HEK293T (cell line): ENCODE measurements at regions not wholly inside any gene's neighbourhood (a gene's known extent, or its start where the extent isn't known, plus 50 kb on each side); places are given as distances from the start of the nearest gene placed in this dataset.

Experiments
- ARNT ChIP-seq: fragments of 450-650 bp; IDR thresholded peaks from 2 replicates; pipeline ENCODE4 v1.6.1; 2017; ENCODE audit warnings: mild to moderate bottlenecking
- CTBP1 ChIP-seq: fragments of 450-650 bp; IDR thresholded peaks from 2 replicates; pipeline ENCODE4 v1.6.1; 2016; ENCODE audit warnings: borderline replicate concordance
- ELF4 ChIP-seq: fragments of 450-650 bp; IDR thresholded peaks from 2 replicates; pipeline ENCODE4 v1.6.1; 2017; ENCODE audit warnings: antibody characterized with exemption
- FOXA1 ChIP-seq: fragments of 450-650 bp; IDR thresholded peaks from 2 replicates; pipeline ENCODE4 v1.6.1; 2016; ENCODE audit warnings: mild to moderate bottlenecking
- FOXK2 ChIP-seq: fragments of 450-650 bp; IDR thresholded peaks from 2 replicates; pipeline ENCODE4 v1.6.1; 2016; ENCODE audit warnings: mild to moderate bottlenecking
- FOXM1 ChIP-seq: fragments of 450-650 bp; IDR thresholded peaks from 2 replicates; pipeline ENCODE4 v1.6.1; 2017; ENCODE audit warnings: mild to moderate bottlenecking, borderline replicate concordance
- HDGF ChIP-seq: fragments of 450-650 bp; IDR thresholded peaks from 2 replicates; pipeline ENCODE4 v1.6.1; 2017; ENCODE audit warnings: antibody characterized with exemption, borderline replicate concordance
- L3MBTL2 ChIP-seq: fragments of 450-650 bp; conservative IDR thresholded peaks from 2 replicates; pipeline ENCODE4 v1.6.1; 2016; ENCODE audit warnings: mild to moderate bottlenecking
- NFRKB ChIP-seq: fragments of 450-650 bp; IDR thresholded peaks from 2 replicates; pipeline ENCODE4 v1.6.1; 2016; ENCODE audit warnings: mild to moderate bottlenecking, moderate library complexity
- PKNOX1 ChIP-seq: fragments of 450-650 bp; IDR thresholded peaks from 2 replicates; pipeline ENCODE4 v1.6.1; 2016
- SP1 ChIP-seq: fragments of 450-650 bp; IDR thresholded peaks from 2 replicates; pipeline ENCODE4 v1.6.1; 2017
- SUZ12 ChIP-seq: fragments of 450-650 bp; IDR thresholded peaks from 2 replicates; pipeline ENCODE4 v1.6.1; 2016; ENCODE audit warnings: mild to moderate bottlenecking

DNA sequence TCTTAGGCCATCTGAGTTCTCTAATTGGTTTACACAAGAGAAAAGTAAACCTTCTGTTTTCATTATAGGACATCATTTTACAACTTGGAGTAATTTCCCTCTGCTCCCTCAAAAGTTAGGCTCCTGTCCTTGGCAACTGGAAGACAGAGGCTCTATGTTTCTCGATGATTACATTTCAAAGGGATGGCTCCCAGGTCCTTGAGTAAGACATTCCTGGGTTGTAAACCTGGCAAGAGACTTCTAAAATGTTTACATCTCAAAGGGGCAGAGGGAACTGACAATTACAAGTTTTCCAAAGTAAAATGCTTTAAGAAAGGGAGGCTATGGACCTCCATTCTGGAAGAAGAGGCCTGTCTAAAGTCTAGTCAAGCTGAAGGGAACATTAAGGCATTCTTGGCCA lies 268.3 kb upstream of the REG3G start:
- TF ChIP-seq SP1: no peak
- TF ChIP-seq NFRKB: no peak
- no peak for TF ChIP-seq SUZ12
- TF ChIP-seq CTBP1: no peak
- no peak for TF ChIP-seq FOXA1
- TF ChIP-seq ARNT: no peak
- TF ChIP-seq L3MBTL2: no peak
- no peak for TF ChIP-seq HDGF
- TF ChIP-seq ELF4: no peak
- TF ChIP-seq PKNOX1: no peak
- no peak for TF ChIP-seq FOXK2
- no peak for TF ChIP-seq FOXM1
